ENCODE measurements at regions not wholly inside any gene's neighbourhood (a gene's known extent, or its start where the extent isn't known, plus 50 kb on each side); places are given as distances from the start of the nearest gene placed in this dataset.

GRCh38 chr3:17810759-17811158 lies 68.3 kb upstream of the TBC1D5 start:
- no peak overlapping the region for H3K4me3 Mint-ChIP-seq
- intact Hi-C loops (cut with micrococcal nuclease): no loop called here
- H3K9me3 Mint-ChIP-seq: no peaks in the 10 kb centered on the region
- H3K27me3 Mint-ChIP-seq: no peaks in the 10 kb centered on the region
- H3K36me3 Mint-ChIP-seq (ENCODE audit: low read depth): no peaks in the 10 kb centered on the region
- H3K4me1 Mint-ChIP-seq (ENCODE audit: low read depth): peaks cover 5% of the 10 kb centered on the region
- no peak overlapping the region for H3K27ac Mint-ChIP-seq

DNA sequence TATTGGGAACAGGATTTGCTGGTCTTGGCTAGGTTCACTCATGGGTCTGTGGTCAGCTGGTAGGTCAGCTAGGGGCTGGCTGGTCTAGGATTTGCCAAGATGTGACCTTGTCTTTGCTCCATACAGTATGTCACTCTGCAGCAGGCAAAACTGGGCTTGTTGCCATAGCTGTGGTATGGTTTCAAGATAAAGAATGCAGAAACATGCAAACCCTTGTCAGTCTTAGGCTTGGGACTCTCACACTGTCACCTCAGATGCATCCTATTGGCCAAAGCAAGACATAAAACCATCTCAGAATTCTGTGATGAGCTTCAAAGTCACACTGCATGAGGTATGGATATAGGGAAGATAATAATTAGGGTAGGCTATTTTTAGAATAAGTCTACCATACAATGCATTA lies 66.6 kb upstream of the TBC1D5 start:
- no peak overlapping the region for H3K4me3 Mint-ChIP-seq

DNA sequence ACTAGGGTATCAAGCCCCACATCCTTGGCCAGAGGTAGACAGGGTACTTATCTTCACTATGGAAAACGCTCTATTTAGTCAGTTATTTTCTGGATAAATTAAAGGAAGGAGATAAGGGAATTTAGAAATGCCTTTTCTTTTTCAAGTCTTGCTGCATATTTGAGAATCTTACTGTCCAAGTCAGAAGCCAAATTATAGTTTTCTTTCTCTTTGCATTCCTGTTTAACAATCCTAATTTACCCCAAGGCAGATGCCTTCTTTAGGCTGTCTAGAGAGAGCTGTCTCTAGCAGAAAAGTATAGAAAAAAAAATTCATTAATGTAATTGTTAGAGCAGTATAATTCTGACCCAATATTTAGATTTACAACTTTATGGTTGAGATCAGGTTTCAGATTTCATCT lies 64.4 kb upstream of the TBC1D5 start:
- Mint-ChIP-seq H3K27ac (no peak overlapping the region), H3K9me3 (no peaks in the 10 kb centered on the region), H3K4me3 (no peak overlapping the region), H3K27me3 (no peaks in the 10 kb centered on the region), H3K36me3 (ENCODE audit: low read depth) (no peaks in the 10 kb centered on the region), H3K4me1 (ENCODE audit: low read depth) (peaks cover 5% of the 10 kb centered on the region)
- intact Hi-C loops (cut with micrococcal nuclease): no loop called here

More for the DNA sequence above, 66.6 kb upstream of the TBC1D5 start:
- intact Hi-C loops (cut with micrococcal nuclease): no loop called here
- Mint-ChIP-seq H3K36me3 (ENCODE audit: low read depth) (no peaks in the 10 kb centered on the region), H3K9me3 (no peaks in the 10 kb centered on the region), H3K27me3 (no peaks in the 10 kb centered on the region), H3K27ac (no peak overlapping the region), H3K4me1 (ENCODE audit: low read depth) (peaks cover 5% of the 10 kb centered on the region)

DNA sequence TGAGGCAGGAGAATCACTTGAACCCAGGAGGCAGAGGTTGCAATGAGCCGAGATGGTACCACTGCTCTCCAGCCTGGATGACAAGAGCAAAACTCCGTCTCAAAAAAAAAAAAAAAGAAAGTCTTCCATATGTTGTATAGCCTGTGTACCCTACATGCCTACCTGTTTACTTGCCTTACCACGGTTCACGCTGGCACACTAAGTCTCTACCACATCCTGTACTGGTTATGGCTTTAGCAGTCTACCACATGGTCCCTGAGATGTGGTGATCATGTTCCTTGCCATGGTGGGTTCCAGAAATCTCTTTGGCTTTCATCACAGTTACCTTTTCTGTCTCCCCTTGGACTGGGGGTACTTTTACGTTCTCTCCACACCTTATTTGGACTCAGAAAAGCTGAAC lies 63.8 kb upstream of the TBC1D5 start:
- intact Hi-C loops (cut with micrococcal nuclease): no loop called here
- H3K36me3 Mint-ChIP-seq (ENCODE audit: low read depth): no peaks in the 10 kb centered on the region
- no peak overlapping the region for H3K4me3 Mint-ChIP-seq
- H3K4me1 Mint-ChIP-seq (ENCODE audit: low read depth): peaks cover 5% of the 10 kb centered on the region
- H3K27me3 Mint-ChIP-seq: no peaks in the 10 kb centered on the region
- no peaks in the 10 kb centered on the region for H3K9me3 Mint-ChIP-seq
- H3K27ac Mint-ChIP-seq: no peak overlapping the region

DNA sequence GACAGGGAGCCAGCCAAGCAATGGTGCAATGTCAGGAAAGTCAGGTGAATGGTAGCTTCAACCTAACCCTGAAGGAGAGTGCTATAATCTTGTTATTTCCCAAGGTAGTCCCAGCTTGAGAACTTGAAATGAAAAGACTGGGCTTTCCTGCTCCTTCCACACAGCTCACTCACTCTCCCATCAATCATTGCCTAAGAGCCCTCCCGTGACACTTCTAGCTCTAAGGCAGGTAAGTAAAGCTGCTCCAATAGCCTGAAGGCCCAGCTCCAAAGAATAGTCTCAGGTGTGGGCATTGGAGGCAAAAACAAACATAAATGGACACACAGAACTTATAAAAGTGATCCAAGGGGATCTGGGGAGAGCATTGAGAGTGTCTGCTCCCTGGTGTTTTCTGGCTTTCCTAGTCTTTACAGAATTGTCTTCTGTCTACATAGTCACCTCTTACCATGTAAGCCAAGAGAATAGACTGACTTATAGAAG lies 63.1 kb upstream of the TBC1D5 start:
- H3K4me3 Mint-ChIP-seq: no peak overlapping the region
- H3K27me3 Mint-ChIP-seq: no peaks in the 10 kb centered on the region
- H3K27ac Mint-ChIP-seq: no peak overlapping the region

DNA sequence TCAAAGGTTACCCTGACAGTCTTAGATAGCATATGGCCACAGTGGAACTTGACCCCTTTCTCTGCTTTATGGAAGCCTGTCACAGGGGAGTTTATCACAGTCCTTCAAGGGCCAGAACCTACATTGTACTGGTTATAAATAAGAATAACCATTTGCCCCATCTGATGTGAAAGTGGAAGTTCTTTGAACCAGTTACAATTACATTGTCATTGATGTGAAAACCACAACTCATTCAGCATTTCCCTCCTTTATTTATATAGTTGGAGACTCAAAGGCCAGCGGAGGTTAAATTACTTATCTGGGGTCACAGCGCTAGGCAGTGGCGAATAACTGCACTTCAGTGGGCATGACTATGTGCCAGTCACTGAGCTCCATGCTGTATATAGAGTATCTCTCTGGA lies 60.5 kb upstream of the TBC1D5 start:
- H3K36me3 Mint-ChIP-seq (ENCODE audit: low read depth): no peaks in the 10 kb centered on the region
- no peak overlapping the region for H3K27ac Mint-ChIP-seq
- no peaks in the 10 kb centered on the region for H3K27me3 Mint-ChIP-seq
- no peak overlapping the region for H3K4me3 Mint-ChIP-seq
- no peaks in the 10 kb centered on the region for H3K4me1 Mint-ChIP-seq (ENCODE audit: low read depth)
- intact Hi-C loops (cut with micrococcal nuclease): no loop called here
- H3K9me3 Mint-ChIP-seq: no peaks in the 10 kb centered on the region

More for the DNA sequence above, 63.1 kb upstream of the TBC1D5 start:
- intact Hi-C loops (cut with micrococcal nuclease): no loop called here
- Mint-ChIP-seq H3K4me1 (ENCODE audit: low read depth) (peaks cover 1% of the 10 kb centered on the region), H3K36me3 (ENCODE audit: low read depth) (no peaks in the 10 kb centered on the region), H3K9me3 (no peaks in the 10 kb centered on the region)

DNA sequence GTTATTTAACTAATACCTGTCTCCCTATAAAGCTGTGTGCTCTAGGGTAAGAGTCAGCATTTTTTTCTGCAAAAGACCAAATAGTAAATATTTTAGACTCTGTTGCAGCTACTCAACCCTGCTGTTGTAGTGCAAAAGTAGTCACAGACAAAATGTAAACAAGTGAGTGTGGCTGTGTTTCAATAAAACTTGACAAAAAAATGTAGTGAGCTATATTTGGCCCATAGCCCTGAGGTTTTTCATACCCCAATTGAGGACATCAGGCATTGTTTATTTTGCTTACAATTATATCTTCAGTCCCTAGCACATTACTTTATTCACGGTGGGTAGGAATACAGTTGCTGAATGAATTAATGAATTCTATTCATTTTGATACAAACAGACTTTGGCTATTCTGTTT lies 58.7 kb upstream of the TBC1D5 start:
- Mint-ChIP-seq H3K27me3 (no peaks in the 10 kb centered on the region), H3K27ac (no peak overlapping the region), H3K9me3 (no peaks in the 10 kb centered on the region), H3K36me3 (ENCODE audit: low read depth) (no peaks in the 10 kb centered on the region), H3K4me3 (no peak overlapping the region), H3K4me1 (ENCODE audit: low read depth) (no peaks in the 10 kb centered on the region)
- intact Hi-C loops (cut with micrococcal nuclease): no loop called here

GRCh38 chr3:17800232-17800631 lies 57.8 kb upstream of the TBC1D5 start:
- no peaks in the 10 kb centered on the region for H3K9me3 Mint-ChIP-seq
- no peak overlapping the region for H3K4me3 Mint-ChIP-seq
- intact Hi-C loops (cut with micrococcal nuclease): no loop called here
- no peak overlapping the region for H3K27ac Mint-ChIP-seq
- H3K36me3 Mint-ChIP-seq (ENCODE audit: low read depth): no peaks in the 10 kb centered on the region
- no peaks in the 10 kb centered on the region for H3K27me3 Mint-ChIP-seq
- no peaks in the 10 kb centered on the region for H3K4me1 Mint-ChIP-seq (ENCODE audit: low read depth)

GRCh38 chr3:17799312-17799711 lies 56.9 kb upstream of the TBC1D5 start:
- intact Hi-C loops (cut with micrococcal nuclease): no loop called here
- Mint-ChIP-seq H3K4me3 (no peak overlapping the region), H3K9me3 (no peaks in the 10 kb centered on the region), H3K4me1 (ENCODE audit: low read depth) (no peaks in the 10 kb centered on the region), H3K36me3 (ENCODE audit: low read depth) (no peaks in the 10 kb centered on the region), H3K27ac (no peak overlapping the region), H3K27me3 (no peaks in the 10 kb centered on the region)

GRCh38 chr3:17798000-17798399 lies 55.6 kb upstream of the TBC1D5 start:
- intact Hi-C loops (cut with micrococcal nuclease): no loop called here
- Mint-ChIP-seq H3K36me3 (ENCODE audit: low read depth) (no peaks in the 10 kb centered on the region), H3K4me1 (ENCODE audit: low read depth) (no peaks in the 10 kb centered on the region), H3K4me3 (no peak overlapping the region), H3K9me3 (peaks cover 1% of the 10 kb centered on the region), H3K27me3 (no peaks in the 10 kb centered on the region), H3K27ac (no peak overlapping the region)

GRCh38 chr3:17795711-17796110 lies 53.3 kb upstream of the TBC1D5 start:
- Mint-ChIP-seq H3K36me3 (ENCODE audit: low read depth) (no peaks in the 10 kb centered on the region), H3K27me3 (no peaks in the 10 kb centered on the region), H3K27ac (no peak overlapping the region), H3K4me1 (ENCODE audit: low read depth) (no peaks in the 10 kb centered on the region), H3K9me3 (peaks cover 16% of the 10 kb centered on the region), H3K4me3 (no peak overlapping the region)
- intact Hi-C loops (cut with micrococcal nuclease): no loop called here

DNA sequence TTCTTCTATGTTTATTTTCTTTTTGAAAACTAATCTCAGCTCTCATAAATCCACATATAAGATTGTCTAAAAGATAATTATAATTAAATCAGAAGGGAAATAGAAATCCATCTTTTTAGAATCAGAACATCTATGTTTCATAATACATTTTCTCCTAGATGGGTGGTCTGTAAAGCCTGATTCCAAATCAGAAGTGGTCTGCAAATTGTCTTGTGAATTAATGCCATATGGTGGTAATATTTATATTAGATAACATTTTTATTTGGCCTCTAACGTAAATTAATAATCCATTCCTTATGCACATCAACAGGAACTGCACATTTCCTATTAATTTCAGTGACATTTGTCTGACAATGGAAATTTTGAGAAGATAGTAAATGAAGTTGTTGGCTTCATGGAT lies 52.8 kb upstream of the TBC1D5 start:
- H3K4me3 Mint-ChIP-seq: no peak overlapping the region
- no peaks in the 10 kb centered on the region for H3K27me3 Mint-ChIP-seq
- H3K4me1 Mint-ChIP-seq (ENCODE audit: low read depth): no peaks in the 10 kb centered on the region
- H3K9me3 Mint-ChIP-seq: peaks cover 16% of the 10 kb centered on the region
- no peaks in the 10 kb centered on the region for H3K36me3 Mint-ChIP-seq (ENCODE audit: low read depth)
- no peak overlapping the region for H3K27ac Mint-ChIP-seq
- intact Hi-C loops (cut with micrococcal nuclease): no loop called here

DNA sequence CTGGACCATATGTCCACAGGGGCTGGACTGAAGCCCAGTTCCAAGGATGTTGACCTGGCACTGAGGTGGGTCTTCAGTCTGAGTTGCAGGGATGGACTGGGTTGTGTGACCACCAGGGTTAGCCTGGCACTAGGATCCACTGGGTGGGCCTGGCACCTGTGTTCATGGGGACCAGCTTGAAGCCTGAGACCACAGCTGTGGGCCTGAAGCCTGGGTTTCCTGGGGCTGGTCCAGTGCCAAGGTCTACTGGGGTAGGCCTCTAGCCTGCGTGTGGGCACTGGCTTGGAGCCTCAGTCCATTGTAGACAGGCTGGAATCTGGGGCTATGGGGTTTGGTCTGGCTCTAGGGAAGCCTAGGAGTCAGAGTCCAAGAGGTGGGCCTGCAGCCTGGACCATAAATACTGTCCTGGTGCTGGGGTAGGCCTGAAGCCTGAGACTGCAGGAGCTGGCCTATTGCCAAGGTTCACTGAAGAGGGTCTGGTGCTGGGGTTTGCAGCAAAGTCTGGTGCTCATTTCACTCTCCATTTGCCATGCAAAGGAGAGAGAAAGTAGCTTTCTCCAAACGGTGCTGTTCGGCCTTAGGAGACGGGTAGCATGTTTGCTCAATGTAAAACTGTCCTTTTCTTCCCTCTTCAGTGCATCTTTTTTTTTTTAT lies 51.2 kb upstream of the TBC1D5 start:
- no peak overlapping the region for H3K4me3 Mint-ChIP-seq

More for the DNA sequence above, 51.2 kb upstream of the TBC1D5 start:
- intact Hi-C loops (cut with micrococcal nuclease): no loop called here
- Mint-ChIP-seq H3K27ac (no peak overlapping the region), H3K36me3 (ENCODE audit: low read depth) (no peaks in the 10 kb centered on the region), H3K27me3 (no peaks in the 10 kb centered on the region), H3K4me1 (ENCODE audit: low read depth) (no peaks in the 10 kb centered on the region), H3K9me3 (peaks cover 16% of the 10 kb centered on the region)
